Ishikawa (cell line): ENCODE measurements at regions not wholly inside any gene's neighbourhood (a gene's known extent, or its start where the extent isn't known, plus 50 kb on each side); places are given as distances from the start of the nearest gene placed in this dataset.

Experiments used
- EP300 ChIP-seq: IDR thresholded peaks from 2 replicates; pipeline ENCODE4 v1.6.1; 2012; ENCODE audit warnings: borderline replicate concordance
- NFIC ChIP-seq: IDR thresholded peaks from 2 replicates; pipeline ENCODE4 v1.6.1; 2012
- RAD21 ChIP-seq: IDR thresholded peaks from 2 replicates; pipeline ENCODE4 v1.6.1; 2012; ENCODE audit warnings: low read depth
- YY1 ChIP-seq: IDR thresholded peaks from 2 replicates; pipeline ENCODE4 v1.6.1; 2012; ENCODE audit warnings: low read depth

DNA sequence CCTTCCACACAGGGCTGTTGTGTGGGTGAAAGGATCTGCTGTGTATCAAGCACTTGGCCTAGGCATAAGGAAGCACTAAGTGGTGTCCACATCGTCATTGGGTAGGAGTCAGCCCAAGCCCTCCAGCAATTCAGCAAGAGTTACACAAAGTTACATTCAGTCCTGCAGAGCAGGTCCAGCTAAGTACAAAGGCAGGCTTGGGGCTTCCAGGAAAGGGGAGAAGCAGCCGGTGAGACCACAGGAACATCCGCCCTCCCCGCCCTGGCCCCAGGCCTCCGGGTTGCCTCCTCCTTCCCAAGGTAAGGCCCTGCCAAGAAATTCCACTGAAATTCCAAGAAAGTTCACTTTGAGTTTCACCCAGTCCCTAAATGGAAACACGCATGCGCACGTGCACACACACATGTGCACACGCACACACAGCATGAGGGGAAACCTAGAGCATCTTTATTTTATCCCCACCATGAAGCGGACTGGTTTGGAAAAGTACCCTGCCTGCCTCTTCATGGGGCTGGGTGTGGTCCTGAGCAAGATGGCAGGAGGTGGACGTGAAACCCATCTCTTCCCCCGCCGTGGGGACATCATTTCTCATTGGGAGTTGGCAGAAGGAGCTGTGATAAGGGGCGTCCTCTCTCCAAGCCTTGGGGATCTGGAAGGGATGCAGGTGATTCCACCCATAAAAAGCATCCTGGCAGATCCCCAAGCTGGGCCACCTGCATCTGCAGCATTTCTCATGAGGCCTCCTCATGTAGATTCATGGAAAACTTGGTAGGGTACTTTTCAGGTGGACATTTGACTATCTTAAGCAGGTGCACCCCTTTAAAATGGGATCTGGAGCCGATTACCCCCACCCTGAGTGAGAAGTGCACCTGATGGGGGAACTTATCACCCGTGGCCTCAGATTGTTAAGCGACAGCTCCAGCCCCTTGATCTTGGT, 69.1 kb upstream of the NANOS1 start:
- TF ChIP-seq YY1: no peak
- TF ChIP-seq NFIC: no peak
- no peak for TF ChIP-seq RAD21
- no peak for TF ChIP-seq EP300
